Hepatocyte (in vitro differentiated cells): ENCODE measurements at regions not wholly inside any gene's neighbourhood (a gene's known extent, or its start where the extent isn't known, plus 50 kb on each side); places are given as distances from the start of the nearest gene placed in this dataset.

Experiments
- CTCF ChIP-seq: fragments of 200-600 bp; sonication (generic); IDR thresholded peaks from 2 replicates; pipeline ENCODE4 v1.5.1; 2016; ENCODE audit warnings: antibody characterized with exemption, mild to moderate bottlenecking; ENCODE audit not compliant: poor library complexity
- EZH2 ChIP-seq: fragments of 200-600 bp; sonication (generic); IDR thresholded peaks from 2 replicates; pipeline ENCODE4 v1.6.1; 2016; ENCODE audit warnings: antibody characterized with exemption, mild to moderate bottlenecking, borderline replicate concordance

- TF ChIP-seq CTCF (no peak), EZH2 (no peak)
These were observed 195.6 kb upstream of the CNTN4 start for GRCh38 chr3:1903111-1903510.
